IMR-90 (cell line): ENCODE measurements at regions not wholly inside any gene's neighbourhood (a gene's known extent, or its start where the extent isn't known, plus 50 kb on each side); places are given as distances from the start of the nearest gene placed in this dataset.

Source experiments
- ATAC-seq: fragments of 200-7000 bp; cut with Tn5 transposase; 2 replicates; pipeline ENCODE4 v1.9.1; 2020; ENCODE audit warnings: low read depth, mild to moderate bottlenecking, moderate library complexity
- BruUV-seq: library from RNA; stranded (reverse); fragments of 400-500 nt; replicated peaks from 2 replicates; lab custom pipeline; 2021; lab: Mats Ljungman, UMichigan
- CTCF ChIA-PET: fragments of 300-600 bp; formaldehyde crosslinking; extraction: SDS; loops from one replicate; lab custom pipeline; 2021; ENCODE audit warnings: antibody characterized with exemption; lab: Yijun Ruan, JAX
- POLR2A ChIA-PET: fragments of 300-600 bp; sonication (Branson Sonifier 250); formaldehyde crosslinking; loops from one replicate; lab custom pipeline; 2022; ENCODE audit warnings: antibody characterized with exemption; ENCODE audit not compliant: unreplicated experiment; lab: Charles Lee
- DNase-seq: peaks from one replicate; pipeline ENCODE4 v3.0.0; 2013
- H2AFZ ChIP-seq: replicated peaks from 2 replicates; pipeline ENCODE3; 2013; ENCODE audit warnings: low read length, mild to moderate bottlenecking; ENCODE audit not compliant: poor library complexity
- H2AK5ac ChIP-seq: 2 replicates; pipeline ENCODE4 v1.6.1; 2013; ENCODE audit warnings: low read depth, low read length, inconsistent platforms
- H2AK9ac ChIP-seq: replicated peaks from 2 replicates; pipeline ENCODE3; 2013; ENCODE audit warnings: mild to moderate bottlenecking, low read depth, low read length, moderate library complexity; ENCODE audit not compliant: poor library complexity
- H2BK120ac ChIP-seq: 2 replicates; pipeline ENCODE4 v1.6.1; 2013; ENCODE audit warnings: low read depth, low read length, inconsistent platforms
- H2BK15ac ChIP-seq: 3 replicates; pipeline ENCODE4 v1.6.1; 2013; ENCODE audit warnings: low read depth, low read length, inconsistent platforms
- H2BK20ac ChIP-seq: 2 replicates; pipeline ENCODE4 v1.6.1; 2013; ENCODE audit warnings: low read depth, mild to moderate bottlenecking, inconsistent platforms, low read length, moderate library complexity
- H2BK5ac ChIP-seq: 2 replicates; pipeline ENCODE4 v1.6.1; 2013; ENCODE audit warnings: mild to moderate bottlenecking, low read depth, low read length, inconsistent platforms; ENCODE audit not compliant: poor library complexity, severe bottlenecking
- H3K14ac ChIP-seq: replicated peaks from 2 replicates; pipeline ENCODE4 v1.6.1; 2013; ENCODE audit warnings: low read depth, low read length, inconsistent platforms
- H3K18ac ChIP-seq: 2 replicates; pipeline ENCODE4 v1.6.1; 2013; ENCODE audit warnings: low read depth, low read length, control low read depth
- H3K23ac ChIP-seq: 2 replicates; pipeline ENCODE4 v1.6.1; 2013; ENCODE audit warnings: low read depth, low read length, inconsistent platforms
- H3K27ac ChIP-seq: 2 replicates; pipeline ENCODE4 v1.5.1; 2013; ENCODE audit warnings: mild to moderate bottlenecking, control low read depth, low read length; ENCODE audit not compliant: insufficient read depth
- H3K27me3 ChIP-seq: 2 replicates; pipeline ENCODE4 v1.6.1; 2013; ENCODE audit warnings: low read length; ENCODE audit not compliant: control insufficient read depth, insufficient read depth
- H3K36me3 ChIP-seq: 2 replicates; pipeline ENCODE4 v1.6.1; 2013; ENCODE audit warnings: low read length, mixed read lengths; ENCODE audit not compliant: control insufficient read depth, insufficient read depth
- H3K4ac ChIP-seq: 2 replicates; pipeline ENCODE4 v1.6.1; 2013; ENCODE audit warnings: low read depth, low read length, inconsistent platforms
- H3K4me1 ChIP-seq: 2 replicates; pipeline ENCODE4 v1.6.1; 2013; ENCODE audit warnings: low read length, mixed read lengths; ENCODE audit not compliant: control insufficient read depth, insufficient read depth
- H3K4me2 ChIP-seq: 2 replicates; pipeline ENCODE4 v1.6.1; 2013; ENCODE audit warnings: low read depth, mild to moderate bottlenecking, control low read depth, low read length, moderate library complexity
- H3K4me3 ChIP-seq: 2 replicates; pipeline ENCODE4 v1.5.1; 2013; ENCODE audit warnings: low read depth, mild to moderate bottlenecking, control low read depth, low read length, moderate library complexity; ENCODE audit not compliant: insufficient read depth
- H3K56ac ChIP-seq: 2 replicates; pipeline ENCODE4 v1.6.1; 2013; ENCODE audit warnings: low read length, inconsistent platforms; ENCODE audit not compliant: insufficient read depth; ENCODE audit errors: extremely low read depth
- H3K79me1 ChIP-seq, 2 experiments: 2 replicates each; pipeline ENCODE4 v1.6.1; 2013; ENCODE audit warnings: low read length in 2 of 2, inconsistent platforms in 1 of 2, low read depth in 1 of 2
- H3K9ac ChIP-seq: 2 replicates; pipeline ENCODE4 v1.6.1; 2013; ENCODE audit warnings: low read depth, low read length, control low read depth
- H3K9me1 ChIP-seq: 2 replicates; pipeline ENCODE4 v1.6.1; 2013; ENCODE audit warnings: low read length, inconsistent platforms; ENCODE audit not compliant: insufficient read depth
- H3K9me3 ChIP-seq: 2 replicates; pipeline ENCODE4 v1.6.1; 2013; ENCODE audit warnings: low read length; ENCODE audit not compliant: control insufficient read depth, insufficient read depth
- H4K20me1 ChIP-seq: 2 replicates; pipeline ENCODE4 v1.6.1; 2013; ENCODE audit warnings: low read length, inconsistent platforms; ENCODE audit not compliant: insufficient read depth
- H4K5ac ChIP-seq: 2 replicates; pipeline ENCODE4 v1.6.1; 2013; ENCODE audit warnings: mild to moderate bottlenecking, low read depth, low read length, control low read depth
- H4K8ac ChIP-seq, 2 experiments: 2 replicates each; pipeline ENCODE4 v1.6.1; 2013; ENCODE audit warnings: low read depth in 2 of 2, low read length in 2 of 2, control low read depth in 1 of 2, inconsistent platforms in 1 of 2
- H4K91ac ChIP-seq: 2 replicates; pipeline ENCODE4 v1.6.1; 2013; ENCODE audit warnings: low read depth, low read length, inconsistent platforms; ENCODE audit not compliant: insufficient read depth
- CHD1 ChIP-seq: IDR thresholded peaks from 2 replicates; pipeline ENCODE4 v1.6.1; 2012; ENCODE audit warnings: low read depth, low read length, improper control_type of control experiment
- RCOR1 ChIP-seq: IDR thresholded peaks from 2 replicates; pipeline ENCODE4 v1.6.1; 2012; ENCODE audit warnings: mild to moderate bottlenecking, low read length, improper control_type of control experiment; ENCODE audit not compliant: insufficient replicate concordance
- RFX5 ChIP-seq: IDR thresholded peaks from 2 replicates; pipeline ENCODE4 v1.8.0; 2012; ENCODE audit warnings: low read depth, mild to moderate bottlenecking, low read length, moderate library complexity
- USF2 ChIP-seq: fragments of 150-350 bp; IDR thresholded peaks from 2 replicates; pipeline ENCODE4 v1.6.1; 2017; ENCODE audit warnings: mild to moderate bottlenecking, antibody characterized with exemption, low read length, low read depth
- WGBS, 2 experiments: methylation state at CpG; one replicate each; pipeline versions ENCODE4 v1.1.5 to v1.1.7; 2013; ENCODE audit warnings: missing lambda C conversion rate in 2 of 2; ENCODE audit not compliant: insufficient read length in 1 of 2; ENCODE audit errors: extremely low coverage in 2 of 2; 5-methylcytosine and 5-hydroxymethylcytosine counted together
- dilution Hi-C: fragments of 300-500 bp; cut with HindIII; formaldehyde crosslinking; loops from one replicate; pipeline ENCODE4 v1.14.3; 2018; ENCODE audit warnings: low sequenced_read_pairs; ENCODE audit not compliant: unreplicated experiment
- in situ Hi-C: fragments of 300-500 bp; cut with MboI; formaldehyde crosslinking; loops from 3 replicates; pipeline ENCODE4 v1.14.3; 2019; ENCODE audit warnings: low sequenced_read_pairs, inconsistent platforms, mixed read lengths
- intact Hi-C: fragments of 100-400 bp; cut with micrococcal nuclease; formaldehyde crosslinking; loops from 2 replicates; pipeline ENCODE4 v1.10.0; 2022
- TF ChIP-seq, protein P1 (sequence below): conservative IDR thresholded peaks from 2 replicates; pipeline ENCODE4 v1.5.1; 2012; ENCODE audit warnings: mild to moderate bottlenecking, low read depth, low read length, improper control_type of control experiment

DNA sequence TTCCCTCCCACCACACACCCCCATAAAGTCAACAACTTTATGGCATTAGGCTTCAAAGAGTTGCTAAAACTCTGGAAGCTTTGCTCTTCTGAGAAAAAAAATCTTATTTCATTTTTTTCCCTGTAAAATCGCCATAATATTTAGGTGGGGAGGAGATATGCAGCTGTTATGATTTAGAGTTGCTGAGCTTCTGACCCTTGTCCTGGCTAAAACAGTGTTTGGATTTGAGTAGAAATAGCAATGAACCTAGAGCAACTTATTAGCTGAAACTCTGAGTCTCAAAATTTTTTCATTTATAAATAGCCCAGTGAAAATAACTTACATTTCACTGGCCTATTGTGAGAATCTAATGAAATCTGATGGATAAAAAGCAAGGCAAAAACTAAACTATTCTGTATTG is 482.8 kb upstream of the NFIA start:
- Histone ChIP-seq H3K27me3 (no peaks in the 10 kb centered on the region), H2AK9ac (no peak overlapping the region), H2BK5ac (no peak overlapping the region), H4K91ac (no peak overlapping the region), H3K4me2 (no peak overlapping the region), H3K27ac (no peak overlapping the region), H3K4ac (no peak overlapping the region), H2BK15ac (no peak overlapping the region), H3K23ac (no peak overlapping the region), H3K9me3 (peaks cover 2% of the 10 kb centered on the region; the same call in 1 of the 2 replicates), H2AK5ac (no peak overlapping the region), H3K14ac (no peak overlapping the region), H3K4me3 (no peak overlapping the region), H2BK120ac (no peak overlapping the region), H4K5ac (no peak overlapping the region), H3K9me1 (no peaks in the 10 kb centered on the region), H4K8ac (no peak overlapping the region), H2BK20ac (no peak overlapping the region), H3K79me1 (no peaks in the 10 kb centered on the region), H3K56ac (no peak overlapping the region), H2AFZ (no peak overlapping the region), H3K4me1 (no peaks in the 10 kb centered on the region), H3K36me3 (no peaks in the 10 kb centered on the region), H3K18ac (no peak overlapping the region), H4K20me1 (no peaks in the 10 kb centered on the region), H3K9ac (no peak overlapping the region)
- no peak for DNase-seq
- in situ Hi-C loops = no loop called here
- BruUV-seq = no TSS peak
- dilution Hi-C loops = no loop called here
- intact Hi-C loops = no loop called here
- CTCF ChIA-PET = no interaction called here
- POLR2A ChIA-PET = no interaction called here
- no CpG with 5 or more reads among the region's 1 CpG for WGBS, 2 experiments
- ATAC-seq = no peak
- TF ChIP-seq RCOR1 (no peak), CHD1 (no peak), USF2 (no peak), RFX5 (no peak)
- TF ChIP-seq, protein P1, sequence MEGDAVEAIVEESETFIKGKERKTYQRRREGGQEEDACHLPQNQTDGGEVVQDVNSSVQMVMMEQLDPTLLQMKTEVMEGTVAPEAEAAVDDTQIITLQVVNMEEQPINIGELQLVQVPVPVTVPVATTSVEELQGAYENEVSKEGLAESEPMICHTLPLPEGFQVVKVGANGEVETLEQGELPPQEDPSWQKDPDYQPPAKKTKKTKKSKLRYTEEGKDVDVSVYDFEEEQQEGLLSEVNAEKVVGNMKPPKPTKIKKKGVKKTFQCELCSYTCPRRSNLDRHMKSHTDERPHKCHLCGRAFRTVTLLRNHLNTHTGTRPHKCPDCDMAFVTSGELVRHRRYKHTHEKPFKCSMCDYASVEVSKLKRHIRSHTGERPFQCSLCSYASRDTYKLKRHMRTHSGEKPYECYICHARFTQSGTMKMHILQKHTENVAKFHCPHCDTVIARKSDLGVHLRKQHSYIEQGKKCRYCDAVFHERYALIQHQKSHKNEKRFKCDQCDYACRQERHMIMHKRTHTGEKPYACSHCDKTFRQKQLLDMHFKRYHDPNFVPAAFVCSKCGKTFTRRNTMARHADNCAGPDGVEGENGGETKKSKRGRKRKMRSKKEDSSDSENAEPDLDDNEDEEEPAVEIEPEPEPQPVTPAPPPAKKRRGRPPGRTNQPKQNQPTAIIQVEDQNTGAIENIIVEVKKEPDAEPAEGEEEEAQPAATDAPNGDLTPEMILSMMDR = no peak
